Activated T-helper 17 cell treated with anti-CD3 and anti-CD28 coated beads, Interleukin-2, amount 50 U/mL, for 72 hours (primary cell): ENCODE measurements at regions not wholly inside any gene's neighbourhood (a gene's known extent, or its start where the extent isn't known, plus 50 kb on each side); places are given as distances from the start of the nearest gene placed in this dataset.

Experiments used
- ATAC-seq: fragments of 150-1000 bp; cut with Tn5 transposase; replicated peaks from 2 replicates; pipeline ENCODE4 v1.10.0; 2021; ENCODE audit warnings: mild to moderate bottlenecking, moderate library complexity
- H3K27ac Mint-ChIP-seq: one replicate; pipeline ENCODE4 v1.8.0; 2022; ENCODE audit warnings: mixed read lengths
- H3K27me3 Mint-ChIP-seq: one replicate; pipeline ENCODE4 v1.8.0; 2022; ENCODE audit warnings: mixed read lengths
- H3K36me3 Mint-ChIP-seq: one replicate; pipeline ENCODE4 v1.8.0; 2022; ENCODE audit warnings: low read depth, mild to moderate bottlenecking, mixed read lengths
- H3K4me1 Mint-ChIP-seq: one replicate; pipeline ENCODE4 v1.8.0; 2022; ENCODE audit warnings: mixed read lengths
- H3K4me3 Mint-ChIP-seq: one replicate; pipeline ENCODE4 v1.8.0; 2022; ENCODE audit warnings: mild to moderate bottlenecking, mixed read lengths
- H3K9me3 Mint-ChIP-seq: one replicate; pipeline ENCODE4 v1.8.0; 2022; ENCODE audit warnings: mixed read lengths

- H3K4me1 Mint-ChIP-seq: no peaks in the 10 kb centered on the region
- H3K27me3 Mint-ChIP-seq: peaks cover 47% of the 10 kb centered on the region
These were observed 145.1 kb downstream of the ADRA2A start for GRCh38 chr10:111221682-111222480.

GRCh38 chr10:111222961-111223360 lies 146.1 kb downstream of the ADRA2A start:
- H3K27ac Mint-ChIP-seq: no peak overlapping the region

More at GRCh38 chr10:111221682-111222480, 145.1 kb downstream of the ADRA2A start:
- Mint-ChIP-seq H3K36me3 (no peaks in the 10 kb centered on the region), H3K9me3 (peaks cover 4% of the 10 kb centered on the region), H3K27ac (no peak overlapping the region), H3K4me3 (no peak overlapping the region)
- no peak for ATAC-seq

GRCh38 chr10:111231779-111232178 lies 154.9 kb downstream of the ADRA2A start:
- no peak for ATAC-seq
- H3K9me3 Mint-ChIP-seq: peaks cover 5% of the 10 kb centered on the region
- no peak overlapping the region for H3K27ac Mint-ChIP-seq
- peaks cover 26% of the 10 kb centered on the region for H3K27me3 Mint-ChIP-seq
- no peak overlapping the region for H3K4me3 Mint-ChIP-seq
- no peaks in the 10 kb centered on the region for H3K36me3 Mint-ChIP-seq
- H3K4me1 Mint-ChIP-seq: no peaks in the 10 kb centered on the region

More at GRCh38 chr10:111222961-111223360, 146.1 kb downstream of the ADRA2A start:
- Mint-ChIP-seq H3K9me3 (peaks cover 4% of the 10 kb centered on the region), H3K27me3 (peaks cover 45% of the 10 kb centered on the region), H3K36me3 (no peaks in the 10 kb centered on the region), H3K4me3 (no peak overlapping the region), H3K4me1 (no peaks in the 10 kb centered on the region)
- ATAC-seq: no peak

- Mint-ChIP-seq H3K27me3 (peaks cover 22% of the 10 kb centered on the region), H3K27ac (no peak overlapping the region), H3K4me3 (no peak overlapping the region), H3K9me3 (peaks cover 2% of the 10 kb centered on the region), H3K4me1 (no peaks in the 10 kb centered on the region), H3K36me3 (no peaks in the 10 kb centered on the region)
- ATAC-seq: no peak
These were observed 156.6 kb downstream of the ADRA2A start for GRCh38 chr10:111233439-111233838.

- Mint-ChIP-seq H3K4me1 (no peaks in the 10 kb centered on the region), H3K27me3 (peaks cover 21% of the 10 kb centered on the region), H3K9me3 (no peaks in the 10 kb centered on the region), H3K4me3 (no peak overlapping the region), H3K36me3 (no peaks in the 10 kb centered on the region), H3K27ac (no peak overlapping the region)
- ATAC-seq: no peak
These were observed 157.5 kb downstream of the ADRA2A start for GRCh38 chr10:111234234-111234913.

- no peaks in the 10 kb centered on the region for H3K4me1 Mint-ChIP-seq
- H3K4me3 Mint-ChIP-seq: no peak overlapping the region
These were observed 158.1 kb downstream of the ADRA2A start for GRCh38 chr10:111234914-111235302.

GRCh38 chr10:111240348-111240747 lies 163.5 kb downstream of the ADRA2A start:
- Mint-ChIP-seq H3K27me3 (peaks cover 7% of the 10 kb centered on the region), H3K27ac (no peak overlapping the region), H3K4me3 (no peak overlapping the region), H3K36me3 (no peaks in the 10 kb centered on the region), H3K9me3 (no peaks in the 10 kb centered on the region), H3K4me1 (no peaks in the 10 kb centered on the region)
- no peak for ATAC-seq

More at GRCh38 chr10:111234914-111235302, 158.1 kb downstream of the ADRA2A start:
- ATAC-seq: no peak
- Mint-ChIP-seq H3K27ac (no peak overlapping the region), H3K9me3 (no peaks in the 10 kb centered on the region), H3K36me3 (no peaks in the 10 kb centered on the region), H3K27me3 (peaks cover 21% of the 10 kb centered on the region)

GRCh38 chr10:111243126-111243525 lies 166.3 kb downstream of the ADRA2A start:
- Mint-ChIP-seq H3K36me3 (no peaks in the 10 kb centered on the region), H3K4me1 (no peaks in the 10 kb centered on the region), H3K4me3 (no peak overlapping the region), H3K27ac (no peak overlapping the region), H3K27me3 (peaks cover 8% of the 10 kb centered on the region), H3K9me3 (no peaks in the 10 kb centered on the region)
- ATAC-seq: no peak

- ATAC-seq: no peak
- no peaks in the 10 kb centered on the region for H3K4me1 Mint-ChIP-seq
These were observed 169.3 kb downstream of the ADRA2A start for GRCh38 chr10:111246136-111246535.

GRCh38 chr10:111246814-111247452 lies 170.1 kb downstream of the ADRA2A start:
- Mint-ChIP-seq H3K27me3 (peaks cover 26% of the 10 kb centered on the region), H3K4me3 (no peak overlapping the region), H3K36me3 (no peaks in the 10 kb centered on the region), H3K4me1 (no peaks in the 10 kb centered on the region), H3K9me3 (peaks cover 4% of the 10 kb centered on the region), H3K27ac (no peak overlapping the region)
- ATAC-seq: no peak

More at GRCh38 chr10:111246136-111246535, 169.3 kb downstream of the ADRA2A start:
- peak overlapping the region; percentile 18 for H3K27ac Mint-ChIP-seq
- no peaks in the 10 kb centered on the region for H3K9me3 Mint-ChIP-seq
- H3K27me3 Mint-ChIP-seq: peaks cover 20% of the 10 kb centered on the region
- H3K4me3 Mint-ChIP-seq: no peak overlapping the region
- no peaks in the 10 kb centered on the region for H3K36me3 Mint-ChIP-seq

GRCh38 chr10:111247781-111248389 lies 171.1 kb downstream of the ADRA2A start:
- ATAC-seq: no peak
- no peaks in the 10 kb centered on the region for H3K4me1 Mint-ChIP-seq
- no peak overlapping the region for H3K27ac Mint-ChIP-seq
- no peaks in the 10 kb centered on the region for H3K36me3 Mint-ChIP-seq
- peaks cover 31% of the 10 kb centered on the region for H3K27me3 Mint-ChIP-seq
- peaks cover 4% of the 10 kb centered on the region for H3K9me3 Mint-ChIP-seq
- no peak overlapping the region for H3K4me3 Mint-ChIP-seq

- no peaks in the 10 kb centered on the region for H3K4me1 Mint-ChIP-seq
- ATAC-seq: no peak
- H3K27ac Mint-ChIP-seq: no peak overlapping the region
- H3K9me3 Mint-ChIP-seq: peaks cover 4% of the 10 kb centered on the region
- H3K27me3 Mint-ChIP-seq: peaks cover 31% of the 10 kb centered on the region
- H3K4me3 Mint-ChIP-seq: no peak overlapping the region
- H3K36me3 Mint-ChIP-seq: no peaks in the 10 kb centered on the region
These were observed 173.1 kb downstream of the ADRA2A start for GRCh38 chr10:111249925-111250324.

- peaks cover 30% of the 10 kb centered on the region for H3K27me3 Mint-ChIP-seq
- H3K4me3 Mint-ChIP-seq: no peak overlapping the region
- H3K4me1 Mint-ChIP-seq: no peaks in the 10 kb centered on the region
These were observed 184.3 kb downstream of the ADRA2A start for GRCh38 chr10:111261081-111261615.

GRCh38 chr10:111265341-111265740 lies 188.5 kb downstream of the ADRA2A start:
- no peak for ATAC-seq
- Mint-ChIP-seq H3K36me3 (no peaks in the 10 kb centered on the region), H3K4me1 (no peaks in the 10 kb centered on the region), H3K27me3 (peaks cover 42% of the 10 kb centered on the region), H3K9me3 (no peaks in the 10 kb centered on the region), H3K4me3 (no peak overlapping the region), H3K27ac (no peak overlapping the region)

More at GRCh38 chr10:111261081-111261615, 184.3 kb downstream of the ADRA2A start:
- H3K27ac Mint-ChIP-seq: no peak overlapping the region
- H3K36me3 Mint-ChIP-seq: no peaks in the 10 kb centered on the region
- H3K9me3 Mint-ChIP-seq: no peaks in the 10 kb centered on the region
- ATAC-seq: no peak
